Type B pancreatic cell (in vitro differentiated cells): ENCODE measurements at regions not wholly inside any gene's neighbourhood (a gene's known extent, or its start where the extent isn't known, plus 50 kb on each side); places are given as distances from the start of the nearest gene placed in this dataset.
"Not testable (repeated sequence)": the region's sequence is repeated elsewhere in the genome, so short reads cannot be mapped to it uniquely, and the experiment has no call there.

ENCODE experiments used
- DNase-seq: peaks from one replicate; pipeline ENCODE4 v3.0.0; 2021; ENCODE audit warnings: mixed read lengths; ENCODE audit not compliant: unreplicated experiment; ENCODE audit errors: extremely low spot score
- H3K27ac Mint-ChIP-seq: 2 replicates; pipeline ENCODE4 v1.8.0; 2021; ENCODE audit warnings: mild to moderate bottlenecking, mixed read lengths
- H3K27me3 Mint-ChIP-seq: 2 replicates; pipeline ENCODE4 v1.8.0; 2021; ENCODE audit warnings: mixed read lengths
- H3K36me3 Mint-ChIP-seq: 2 replicates; pipeline ENCODE4 v1.8.0; 2021; ENCODE audit warnings: mixed read lengths
- H3K4me1 Mint-ChIP-seq: one replicate; pipeline ENCODE4 v1.8.0; 2021; ENCODE audit warnings: mixed read lengths; ENCODE audit not compliant: unreplicated experiment
- H3K4me3 Mint-ChIP-seq: 2 replicates; pipeline ENCODE4 v1.8.0; 2021; ENCODE audit warnings: mild to moderate bottlenecking, mixed read lengths
- H3K9me3 Mint-ChIP-seq: 2 replicates; pipeline ENCODE4 v1.8.0; 2021; ENCODE audit warnings: mixed read lengths
- TF ChIP-seq, protein P1 (sequence below): fragments of 200-600 bp; sonication (generic); conservative IDR thresholded peaks from 2 replicates; pipeline ENCODE4 v1.5.0; 2021; ENCODE audit warnings: antibody characterized with exemption, mild to moderate bottlenecking

DNA sequence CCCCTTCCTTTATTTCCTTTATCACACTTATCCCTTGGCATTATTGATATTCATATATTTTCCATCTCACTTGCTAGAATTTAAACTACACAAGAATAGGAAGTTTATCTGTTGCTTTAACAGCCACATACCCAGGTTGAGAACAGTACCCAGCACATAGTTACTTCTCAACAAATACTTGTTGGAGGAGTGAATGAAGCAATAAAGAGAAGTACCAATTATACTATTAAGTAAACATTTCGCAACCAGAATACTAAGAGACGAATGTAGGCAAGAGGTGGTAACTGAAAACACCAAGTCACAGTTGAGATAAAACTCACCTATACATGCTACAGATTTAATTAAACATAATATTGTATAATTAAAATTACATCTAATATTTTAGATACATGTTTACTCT lies 110.9 kb downstream of the FSCB start:
- DNase-seq = no peak
- Mint-ChIP-seq H3K27ac (no peak overlapping the region), H3K4me1 (no peaks in the 10 kb centered on the region), H3K9me3 (no peaks in the 10 kb centered on the region), H3K36me3 (no peaks in the 10 kb centered on the region), H3K27me3 (peaks cover 12% of the 10 kb centered on the region), H3K4me3 (no peak overlapping the region)
- TF ChIP-seq, protein P1, sequence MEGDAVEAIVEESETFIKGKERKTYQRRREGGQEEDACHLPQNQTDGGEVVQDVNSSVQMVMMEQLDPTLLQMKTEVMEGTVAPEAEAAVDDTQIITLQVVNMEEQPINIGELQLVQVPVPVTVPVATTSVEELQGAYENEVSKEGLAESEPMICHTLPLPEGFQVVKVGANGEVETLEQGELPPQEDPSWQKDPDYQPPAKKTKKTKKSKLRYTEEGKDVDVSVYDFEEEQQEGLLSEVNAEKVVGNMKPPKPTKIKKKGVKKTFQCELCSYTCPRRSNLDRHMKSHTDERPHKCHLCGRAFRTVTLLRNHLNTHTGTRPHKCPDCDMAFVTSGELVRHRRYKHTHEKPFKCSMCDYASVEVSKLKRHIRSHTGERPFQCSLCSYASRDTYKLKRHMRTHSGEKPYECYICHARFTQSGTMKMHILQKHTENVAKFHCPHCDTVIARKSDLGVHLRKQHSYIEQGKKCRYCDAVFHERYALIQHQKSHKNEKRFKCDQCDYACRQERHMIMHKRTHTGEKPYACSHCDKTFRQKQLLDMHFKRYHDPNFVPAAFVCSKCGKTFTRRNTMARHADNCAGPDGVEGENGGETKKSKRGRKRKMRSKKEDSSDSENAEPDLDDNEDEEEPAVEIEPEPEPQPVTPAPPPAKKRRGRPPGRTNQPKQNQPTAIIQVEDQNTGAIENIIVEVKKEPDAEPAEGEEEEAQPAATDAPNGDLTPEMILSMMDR = no peak

DNA sequence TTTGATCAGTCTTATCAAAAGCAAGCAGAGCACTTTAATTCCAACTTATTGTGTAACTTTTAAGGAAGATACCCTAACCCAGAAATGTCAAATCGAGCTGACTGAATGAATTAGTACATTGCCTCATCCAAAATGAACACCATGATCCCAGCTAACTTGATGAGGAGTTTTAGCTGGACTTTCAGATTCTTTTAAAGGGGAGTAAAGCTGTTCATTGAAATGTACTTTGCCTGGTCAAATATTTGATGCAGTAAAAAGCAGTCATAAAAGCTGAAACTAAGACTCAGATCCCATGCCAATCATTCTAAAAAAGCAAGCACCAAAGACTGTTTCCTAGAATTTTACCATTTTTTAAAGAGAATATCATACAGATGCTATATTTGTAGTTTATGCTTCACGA lies 114.1 kb downstream of the FSCB start:
- Mint-ChIP-seq H3K27me3 (peaks cover 2% of the 10 kb centered on the region), H3K36me3 (no peaks in the 10 kb centered on the region), H3K27ac (no peak overlapping the region), H3K4me1 (no peaks in the 10 kb centered on the region), H3K4me3 (no peak overlapping the region), H3K9me3 (no peaks in the 10 kb centered on the region)
- no peak for DNase-seq
- TF ChIP-seq, protein P1 = no peak

DNA sequence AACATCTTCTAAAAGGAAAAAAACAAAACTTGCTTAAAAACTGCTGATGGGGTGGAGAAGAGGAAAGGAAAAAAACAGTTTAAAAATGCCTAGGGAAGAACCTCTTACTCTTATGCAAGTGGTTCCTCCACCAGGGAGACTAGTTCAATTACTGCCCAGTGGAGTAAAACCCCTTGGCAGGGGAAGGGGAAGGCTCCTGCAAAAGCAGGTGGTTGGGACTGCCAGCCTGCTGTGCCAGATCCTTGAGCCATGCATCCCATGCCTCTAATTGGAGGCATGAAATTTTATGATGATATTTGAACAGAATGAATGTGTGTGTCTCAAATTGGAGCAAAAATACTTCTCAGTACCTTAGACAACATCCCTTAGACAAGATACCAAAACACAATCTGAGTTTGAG lies 118.8 kb downstream of the FSCB start:
- Mint-ChIP-seq H3K4me1 (no peaks in the 10 kb centered on the region), H3K27ac (no peak overlapping the region), H3K9me3 (peaks cover 4% of the 10 kb centered on the region), H3K27me3 (no peaks in the 10 kb centered on the region), H3K36me3 (no peaks in the 10 kb centered on the region), H3K4me3 (no peak overlapping the region)
- TF ChIP-seq, protein P1 = no peak
- no peak for DNase-seq

DNA sequence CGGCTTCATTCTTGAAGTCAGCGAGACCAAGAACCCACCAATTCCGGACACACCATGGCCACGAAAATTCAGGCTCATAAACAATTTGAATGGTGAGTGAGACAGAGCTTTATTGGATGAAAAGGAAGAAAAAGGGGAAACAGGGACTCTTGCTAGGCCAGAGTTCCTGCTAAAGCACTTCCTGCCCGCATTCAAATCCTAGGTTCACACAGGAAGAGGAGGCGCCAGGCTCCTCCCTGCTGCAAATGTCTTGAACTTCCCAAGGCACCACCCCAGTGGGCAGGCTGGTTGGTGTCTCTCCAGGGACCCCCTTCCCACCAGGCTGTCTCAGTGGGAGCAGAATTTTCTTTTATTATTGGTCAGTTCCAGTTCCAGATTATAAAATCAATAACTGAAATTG lies 121.2 kb downstream of the FSCB start:
- H3K36me3 Mint-ChIP-seq = no peaks in the 10 kb centered on the region
- H3K4me1 Mint-ChIP-seq = no peaks in the 10 kb centered on the region
- no peaks in the 10 kb centered on the region for H3K27me3 Mint-ChIP-seq
- H3K4me3 Mint-ChIP-seq = no peak overlapping the region
- no peak overlapping the region for H3K27ac Mint-ChIP-seq
- peaks cover 4% of the 10 kb centered on the region for H3K9me3 Mint-ChIP-seq
- DNase-seq = no peak
- TF ChIP-seq, protein P1 = no peak

DNA sequence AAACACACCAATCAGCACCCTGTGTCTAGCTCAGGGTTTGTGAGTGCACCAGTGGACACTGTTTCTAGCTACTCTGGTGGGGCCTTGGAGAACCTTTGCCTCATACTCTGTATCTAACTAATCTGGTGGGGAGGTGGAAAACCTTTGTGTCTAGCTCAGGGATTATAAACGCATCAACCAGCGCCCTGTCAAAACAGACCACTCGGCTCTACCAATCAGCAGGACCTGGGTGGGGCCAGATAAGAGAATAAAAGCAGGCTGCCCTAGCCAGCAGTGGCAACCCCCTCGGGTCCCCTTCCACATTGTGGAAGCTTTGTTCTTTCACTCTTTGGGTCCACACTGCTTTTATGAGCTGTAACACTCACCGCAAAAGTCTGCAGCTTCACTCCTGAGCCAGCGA lies 121.8 kb downstream of the FSCB start:
- not testable (repeated sequence) for H3K36me3 Mint-ChIP-seq, DNase-seq, H3K27ac Mint-ChIP-seq, H3K9me3 Mint-ChIP-seq, H3K4me3 Mint-ChIP-seq, H3K27me3 Mint-ChIP-seq, H3K4me1 Mint-ChIP-seq

DNA sequence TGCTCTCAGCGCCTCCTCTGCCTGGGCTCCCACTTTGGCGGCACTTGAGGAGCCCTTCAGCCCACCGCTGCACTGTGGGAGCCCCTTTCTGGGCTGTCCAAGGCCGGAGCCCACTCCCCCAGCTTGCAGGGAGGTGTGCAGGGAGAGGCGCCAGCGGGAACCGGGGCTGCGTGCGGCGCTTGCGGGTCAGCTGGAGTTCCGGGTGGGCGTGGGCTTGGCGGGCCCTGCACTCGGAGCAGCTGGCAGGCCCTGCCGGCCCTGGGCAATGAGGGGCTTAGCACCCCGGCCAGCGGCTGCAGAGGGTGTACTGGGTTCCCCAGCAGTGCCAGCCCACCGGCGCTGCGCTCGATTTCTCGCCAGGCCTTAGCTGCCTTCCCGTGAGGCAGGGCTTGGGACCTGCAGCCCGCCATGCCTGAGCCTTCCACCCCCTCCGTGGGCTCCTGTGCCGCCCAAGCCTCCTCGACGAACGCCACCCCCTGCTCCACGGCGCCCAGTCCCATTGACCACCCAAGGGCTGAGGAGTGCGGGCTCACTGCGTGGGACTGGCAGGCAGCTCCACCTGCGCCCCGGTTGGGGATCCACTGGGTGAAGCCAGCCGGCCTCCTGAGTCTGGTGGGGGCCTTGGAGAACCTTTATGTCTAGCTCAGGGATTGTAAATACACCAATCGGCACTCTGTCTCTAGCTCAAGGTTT lies 122.3 kb downstream of the FSCB start:
- not testable (repeated sequence) for DNase-seq, H3K27me3 Mint-ChIP-seq, H3K36me3 Mint-ChIP-seq, H3K4me3 Mint-ChIP-seq, H3K9me3 Mint-ChIP-seq, H3K27ac Mint-ChIP-seq, H3K4me1 Mint-ChIP-seq

DNA sequence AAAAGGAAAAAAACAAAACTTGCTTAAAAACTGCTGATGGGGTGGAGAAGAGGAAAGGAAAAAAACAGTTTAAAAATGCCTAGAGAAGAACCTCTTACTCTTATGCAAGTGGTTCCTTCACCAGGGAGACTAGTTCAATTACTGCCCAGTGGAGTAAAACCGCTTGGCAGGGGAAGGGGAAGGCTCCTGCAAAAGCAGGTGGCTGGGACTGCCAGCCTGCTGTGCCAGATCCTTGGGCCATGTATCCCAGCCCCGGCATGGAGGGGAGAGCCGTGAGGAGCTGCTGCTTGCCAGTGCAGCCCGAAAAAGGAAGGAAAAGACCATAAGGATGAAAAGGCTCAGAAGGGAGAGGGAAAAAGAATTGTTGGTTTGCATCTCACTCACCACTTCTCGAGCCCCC lies 123.0 kb downstream of the FSCB start:
- Mint-ChIP-seq H3K36me3 (no peaks in the 10 kb centered on the region), H3K27ac (no peak overlapping the region)

More for the DNA sequence above, 123.0 kb downstream of the FSCB start:
- no peaks in the 10 kb centered on the region for H3K27me3 Mint-ChIP-seq
- TF ChIP-seq, protein P1 = no peak
- DNase-seq = no peak
- peaks cover 4% of the 10 kb centered on the region for H3K9me3 Mint-ChIP-seq
- H3K4me3 Mint-ChIP-seq = no peak overlapping the region
- no peaks in the 10 kb centered on the region for H3K4me1 Mint-ChIP-seq
